MG63 (cell line): ENCODE measurements at regions not wholly inside any gene's neighbourhood (a gene's known extent, or its start where the extent isn't known, plus 50 kb on each side); places are given as distances from the start of the nearest gene placed in this dataset.
"Not testable (repeated sequence)": the region's sequence is repeated elsewhere in the genome, so short reads cannot be mapped to it uniquely, and the experiment has no call there.

Source experiments
- DNase-seq: peaks from one replicate; pipeline ENCODE4 v3.0.0-alpha.2; 2020
- H3K27me3 ChIP-seq: fragments of 250-450 bp; sonication (Bioruptor Pico); 2 replicates; pipeline ENCODE4 v1.5.1; 2020; ENCODE audit warnings: mild to moderate bottlenecking, moderate library complexity
- H3K36me3 ChIP-seq: fragments of 250-450 bp; sonication (Bioruptor Pico); 2 replicates; pipeline ENCODE4 v1.5.1; 2020; ENCODE audit warnings: mild to moderate bottlenecking, moderate library complexity
- H3K4me3 ChIP-seq: fragments of 250-450 bp; sonication (Bioruptor Pico); 2 replicates; pipeline ENCODE4 v1.5.1; 2020; ENCODE audit warnings: mild to moderate bottlenecking, moderate library complexity
- H3K9me3 ChIP-seq: fragments of 250-450 bp; sonication (Bioruptor Pico); 2 replicates; pipeline ENCODE4 v1.5.1; 2020; ENCODE audit warnings: mild to moderate bottlenecking, moderate library complexity

GRCh38 chr1:111063595-111063994 is 76.3 kb downstream of the DRAM2 start:
- H3K27me3 ChIP-seq: no peaks in the 10 kb centered on the region
- H3K9me3 ChIP-seq: peaks cover 22% of the 10 kb centered on the region
- H3K36me3 ChIP-seq: no peaks in the 10 kb centered on the region
- H3K4me3 ChIP-seq: no peak overlapping the region
- no peak for DNase-seq

GRCh38 chr1:111062624-111063023 is 77.3 kb downstream of the DRAM2 start:
- H3K27me3 ChIP-seq: no peaks in the 10 kb centered on the region
- DNase-seq: no peak

GRCh38 chr1:111062081-111062480 is 77.8 kb downstream of the DRAM2 start:
- Histone ChIP-seq H3K27me3 (no peaks in the 10 kb centered on the region), H3K4me3 (no peak overlapping the region), H3K36me3 (no peaks in the 10 kb centered on the region), H3K9me3 (peaks cover 18% of the 10 kb centered on the region)
- no peak for DNase-seq

More at GRCh38 chr1:111062624-111063023, 77.3 kb downstream of the DRAM2 start:
- no peak overlapping the region for H3K4me3 ChIP-seq
- H3K36me3 ChIP-seq: no peaks in the 10 kb centered on the region
- peaks cover 18% of the 10 kb centered on the region for H3K9me3 ChIP-seq

GRCh38 chr1:111054656-111055055 is 85.2 kb downstream of the DRAM2 start:
- Histone ChIP-seq H3K36me3 (no peaks in the 10 kb centered on the region), H3K4me3 (no peak overlapping the region), H3K9me3 (no peaks in the 10 kb centered on the region; the same call in 1 of the 2 replicates), H3K27me3 (no peaks in the 10 kb centered on the region)
- DNase-seq: no peak

- Histone ChIP-seq H3K27me3 (no peaks in the 10 kb centered on the region), H3K36me3 (no peaks in the 10 kb centered on the region), H3K4me3 (no peak overlapping the region), H3K9me3 (no peaks in the 10 kb centered on the region; the same call in 1 of the 2 replicates)
- no peak for DNase-seq
These were observed 87.6 kb downstream of the DRAM2 start for GRCh38 chr1:111052246-111052645.

- DNase-seq, H3K27me3 ChIP-seq, H3K36me3 ChIP-seq, H3K9me3 ChIP-seq, H3K4me3 ChIP-seq: not testable (repeated sequence)
These were observed 84.5 kb upstream of the LRIF1 start for GRCh38 chr1:111048253-111048652.

GRCh38 chr1:111045033-111045722 is 81.5 kb upstream of the LRIF1 start:
- no peak overlapping the region for H3K4me3 ChIP-seq
- H3K9me3 ChIP-seq: no peaks in the 10 kb centered on the region; the same call in 1 of the 2 replicates
- no peaks in the 10 kb centered on the region for H3K27me3 ChIP-seq
- no peaks in the 10 kb centered on the region for H3K36me3 ChIP-seq
- DNase-seq: peak; percentile 95

GRCh38 chr1:111032295-111032897 is 68.7 kb upstream of the LRIF1 start:
- DNase-seq: no peak
- no peak overlapping the region for H3K4me3 ChIP-seq
- H3K9me3 ChIP-seq: peaks cover 9% of the 10 kb centered on the region
- no peaks in the 10 kb centered on the region for H3K36me3 ChIP-seq
- H3K27me3 ChIP-seq: no peaks in the 10 kb centered on the region

GRCh38 chr1:111030590-111030989 is 66.9 kb upstream of the LRIF1 start:
- H3K4me3 ChIP-seq: no peak overlapping the region
- H3K27me3 ChIP-seq: no peaks in the 10 kb centered on the region
- peak; percentile 55 for DNase-seq
- H3K36me3 ChIP-seq: no peaks in the 10 kb centered on the region
- H3K9me3 ChIP-seq: no peaks in the 10 kb centered on the region

- Histone ChIP-seq H3K9me3 (no peaks in the 10 kb centered on the region), H3K27me3 (peaks cover 2% of the 10 kb centered on the region; the same call in 1 of the 2 replicates), H3K36me3 (no peaks in the 10 kb centered on the region), H3K4me3 (no peak overlapping the region)
- DNase-seq: no peak
These were observed 61.4 kb upstream of the LRIF1 start for GRCh38 chr1:111025109-111025508.

GRCh38 chr1:111015222-111015621 is 51.5 kb upstream of the LRIF1 start:
- no peak for DNase-seq
- no peak overlapping the region for H3K4me3 ChIP-seq
- no peaks in the 10 kb centered on the region for H3K36me3 ChIP-seq
- H3K27me3 ChIP-seq: peaks cover 18% of the 10 kb centered on the region
- peaks cover 5% of the 10 kb centered on the region for H3K9me3 ChIP-seq
